HFFc6 (cell line): ENCODE measurements at regions not wholly inside any gene's neighbourhood (a gene's known extent, or its start where the extent isn't known, plus 50 kb on each side); places are given as distances from the start of the nearest gene placed in this dataset.

Experiments
- DNase-seq: peaks from one replicate; pipeline ENCODE4 v3.0.0-alpha.2; 2018
- H3K27ac Mint-ChIP-seq: 2 replicates; pipeline ENCODE4 v1.8.0; 2020; ENCODE audit warnings: mild to moderate bottlenecking, mixed read lengths
- H3K27me3 Mint-ChIP-seq: 2 replicates; pipeline ENCODE4 v1.8.0; 2021; ENCODE audit warnings: mild to moderate bottlenecking, moderate library complexity, mixed read lengths; ENCODE audit not compliant: insufficient read depth
- H3K36me3 Mint-ChIP-seq: 2 replicates; pipeline ENCODE4 v1.8.0; 2021; ENCODE audit warnings: low read depth, mixed read lengths
- H3K4me1 Mint-ChIP-seq: 2 replicates; pipeline ENCODE4 v1.8.0; 2020; ENCODE audit warnings: low read depth, mixed read lengths
- H3K4me3 Mint-ChIP-seq: 2 replicates; pipeline ENCODE4 v1.8.0; 2020; ENCODE audit warnings: mild to moderate bottlenecking, moderate library complexity, mixed read lengths
- H3K9me3 Mint-ChIP-seq: 2 replicates; pipeline ENCODE4 v1.8.0; 2020; ENCODE audit warnings: mild to moderate bottlenecking, mixed read lengths
- TF ChIP-seq, protein P1 (sequence below): fragments of 200-600 bp; sonication (generic); IDR thresholded peaks from 2 replicates; pipeline ENCODE4 v1.5.0; 2021; ENCODE audit warnings: antibody characterized with exemption, mild to moderate bottlenecking

DNA sequence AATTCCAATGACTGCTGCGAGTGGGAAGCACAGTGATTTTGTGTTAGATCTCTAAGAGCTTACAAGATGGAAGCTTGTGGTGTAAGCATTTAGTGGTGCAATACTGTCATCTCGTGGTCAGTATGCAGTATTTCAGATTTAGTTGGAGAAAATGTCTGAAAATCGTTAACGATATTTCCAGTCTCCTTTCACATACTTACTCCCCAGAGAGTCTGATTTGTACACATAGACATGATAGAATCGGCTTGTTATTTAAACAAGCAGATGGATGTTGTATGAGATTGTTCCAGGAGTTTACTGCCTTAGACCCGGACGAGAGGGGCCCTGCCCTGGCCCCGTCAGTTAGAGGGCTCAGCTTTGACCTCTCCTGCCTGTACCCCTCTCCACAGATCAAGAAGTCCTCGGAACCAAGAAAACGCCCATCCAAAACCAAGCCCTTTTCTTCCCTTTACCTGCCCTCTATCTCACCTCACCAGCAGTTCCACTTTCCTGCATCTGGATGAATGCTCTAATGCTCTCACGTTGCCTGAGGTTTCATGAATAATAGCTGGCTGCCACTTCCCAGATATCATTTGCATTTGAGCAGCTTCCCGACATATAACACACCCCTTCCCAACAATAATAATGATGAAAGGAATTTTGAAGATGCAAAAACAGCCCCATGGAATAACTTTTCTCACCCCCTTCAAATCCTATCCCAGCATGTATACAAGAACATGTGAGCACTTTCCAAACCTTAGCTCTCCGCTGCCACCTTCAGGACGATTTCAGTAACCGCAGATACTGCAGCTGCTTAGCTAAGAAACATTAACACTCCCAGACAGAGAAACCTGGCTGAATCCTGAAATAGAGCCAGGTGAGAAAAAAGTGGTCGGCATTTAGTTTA lies 247.3 kb downstream of the LTN1 start:
- H3K36me3 Mint-ChIP-seq: peaks cover 8% of the 10 kb centered on the region
- peak; percentile 72 for DNase-seq
- H3K9me3 Mint-ChIP-seq: no peaks in the 10 kb centered on the region
- no peak overlapping the region for H3K27ac Mint-ChIP-seq
- no peak overlapping the region for H3K4me3 Mint-ChIP-seq
- no peaks in the 10 kb centered on the region for H3K27me3 Mint-ChIP-seq
- H3K4me1 Mint-ChIP-seq: peaks cover 27% of the 10 kb centered on the region
- TF ChIP-seq, protein P1, sequence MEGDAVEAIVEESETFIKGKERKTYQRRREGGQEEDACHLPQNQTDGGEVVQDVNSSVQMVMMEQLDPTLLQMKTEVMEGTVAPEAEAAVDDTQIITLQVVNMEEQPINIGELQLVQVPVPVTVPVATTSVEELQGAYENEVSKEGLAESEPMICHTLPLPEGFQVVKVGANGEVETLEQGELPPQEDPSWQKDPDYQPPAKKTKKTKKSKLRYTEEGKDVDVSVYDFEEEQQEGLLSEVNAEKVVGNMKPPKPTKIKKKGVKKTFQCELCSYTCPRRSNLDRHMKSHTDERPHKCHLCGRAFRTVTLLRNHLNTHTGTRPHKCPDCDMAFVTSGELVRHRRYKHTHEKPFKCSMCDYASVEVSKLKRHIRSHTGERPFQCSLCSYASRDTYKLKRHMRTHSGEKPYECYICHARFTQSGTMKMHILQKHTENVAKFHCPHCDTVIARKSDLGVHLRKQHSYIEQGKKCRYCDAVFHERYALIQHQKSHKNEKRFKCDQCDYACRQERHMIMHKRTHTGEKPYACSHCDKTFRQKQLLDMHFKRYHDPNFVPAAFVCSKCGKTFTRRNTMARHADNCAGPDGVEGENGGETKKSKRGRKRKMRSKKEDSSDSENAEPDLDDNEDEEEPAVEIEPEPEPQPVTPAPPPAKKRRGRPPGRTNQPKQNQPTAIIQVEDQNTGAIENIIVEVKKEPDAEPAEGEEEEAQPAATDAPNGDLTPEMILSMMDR: peak; percentile 92

DNA sequence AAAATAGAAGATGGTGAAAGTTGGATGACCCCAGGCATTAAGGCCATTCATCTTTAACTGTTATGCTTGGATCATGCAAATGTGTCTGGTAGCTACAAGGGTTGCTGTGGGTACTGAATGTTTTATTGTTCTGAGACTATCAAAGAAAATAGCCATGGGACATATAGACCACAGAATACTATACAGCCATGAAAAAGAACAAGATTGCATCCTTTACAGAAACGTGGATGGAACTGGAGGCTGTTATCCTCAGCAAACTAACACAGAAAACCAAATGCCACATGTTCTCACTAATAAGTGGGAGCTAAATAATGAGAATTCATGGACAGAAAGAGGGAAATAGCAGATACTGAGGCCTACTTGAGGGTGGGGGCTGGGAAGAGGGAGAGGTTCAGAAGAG lies 249.0 kb downstream of the LTN1 start:
- no peak for DNase-seq
- Mint-ChIP-seq H3K9me3 (no peaks in the 10 kb centered on the region), H3K4me1 (peaks cover 25% of the 10 kb centered on the region), H3K27me3 (no peaks in the 10 kb centered on the region), H3K27ac (peak overlapping the region; percentile 8; the same call in 1 of the 2 replicates), H3K36me3 (peaks cover 8% of the 10 kb centered on the region), H3K4me3 (no peak overlapping the region)
- TF ChIP-seq, protein P1: no peak

DNA sequence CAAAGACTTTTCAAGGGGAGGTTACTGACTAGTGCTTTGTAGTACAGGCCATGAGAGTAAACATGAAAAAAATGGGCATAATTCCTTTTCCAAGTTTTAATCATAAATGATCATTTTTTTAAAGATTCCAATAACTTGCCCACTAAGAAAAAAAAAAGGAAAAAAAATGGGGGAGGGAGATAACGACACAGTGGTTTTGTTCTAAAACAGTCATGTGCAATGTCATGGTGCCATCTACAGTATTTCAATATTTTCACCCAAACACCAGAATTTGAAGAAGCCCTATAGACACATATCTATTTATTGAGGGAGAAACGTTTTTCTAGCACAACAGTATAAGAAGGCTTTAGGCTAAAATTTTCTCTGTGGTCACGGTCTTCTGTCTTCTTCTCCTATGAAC lies 250.2 kb downstream of the LTN1 start:
- peak; percentile 35 for DNase-seq
- TF ChIP-seq, protein P1: peak; percentile 76
- Mint-ChIP-seq H3K4me1 (peaks cover 37% of the 10 kb centered on the region), H3K36me3 (peaks cover 8% of the 10 kb centered on the region), H3K9me3 (no peaks in the 10 kb centered on the region), H3K27me3 (no peaks in the 10 kb centered on the region; the same call in 1 of the 2 replicates), H3K4me3 (no peak overlapping the region), H3K27ac (no peak overlapping the region)

DNA sequence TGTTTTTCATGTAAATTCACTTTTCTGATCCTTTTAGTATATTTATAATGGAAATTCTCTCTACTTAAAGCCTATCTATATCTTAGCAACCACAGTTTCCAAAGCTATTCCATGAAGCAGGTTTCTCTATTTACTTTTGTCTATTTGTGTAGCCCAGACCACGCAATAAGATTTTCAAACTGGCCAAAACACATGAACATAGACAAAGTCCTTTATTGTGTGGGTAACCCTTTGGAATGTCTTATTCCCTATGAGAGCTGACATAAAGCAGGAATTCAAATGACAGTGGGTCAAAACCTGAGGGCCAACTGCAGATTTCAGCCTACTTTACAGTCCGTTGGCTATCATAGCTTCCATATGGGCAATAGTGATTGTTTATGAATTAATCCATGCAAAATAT lies 252.6 kb downstream of the LTN1 start:
- TF ChIP-seq, protein P1: no peak
- Mint-ChIP-seq H3K36me3 (peaks cover 14% of the 10 kb centered on the region), H3K27ac (no peak overlapping the region), H3K9me3 (peaks cover 8% of the 10 kb centered on the region; the same call in 1 of the 2 replicates), H3K27me3 (no peaks in the 10 kb centered on the region; the same call in 1 of the 2 replicates), H3K4me3 (no peak overlapping the region), H3K4me1 (peaks cover 41% of the 10 kb centered on the region)
- DNase-seq: no peak

DNA sequence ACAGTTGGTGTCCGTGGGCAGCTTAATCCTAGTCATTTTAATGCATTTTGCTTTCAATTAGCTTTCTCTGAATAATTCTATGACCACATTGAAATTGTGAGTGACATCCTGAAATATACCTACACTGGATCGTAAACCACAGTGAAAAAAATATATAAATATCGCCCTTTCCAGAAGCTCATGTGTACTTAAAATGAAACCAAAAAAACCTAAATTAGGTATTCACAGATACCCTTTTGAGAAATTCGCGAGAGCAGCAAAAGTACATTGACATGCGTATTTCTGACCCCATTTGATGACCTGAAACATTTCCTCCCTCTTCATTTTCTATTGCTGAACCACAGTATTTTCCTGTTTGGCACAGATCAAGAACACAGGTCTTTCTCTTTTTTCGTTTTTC lies 253.8 kb downstream of the LTN1 start:
- no peak for DNase-seq
- Mint-ChIP-seq H3K4me3 (no peak overlapping the region), H3K27me3 (no peaks in the 10 kb centered on the region; the same call in 1 of the 2 replicates), H3K4me1 (peaks cover 41% of the 10 kb centered on the region), H3K36me3 (peaks cover 14% of the 10 kb centered on the region), H3K27ac (no peak overlapping the region), H3K9me3 (peaks cover 9% of the 10 kb centered on the region; the same call in 1 of the 2 replicates)
- TF ChIP-seq, protein P1: no peak
